ENCODE measurements at regions not wholly inside any gene's neighbourhood (a gene's known extent, or its start where the extent isn't known, plus 50 kb on each side); places are given as distances from the start of the nearest gene placed in this dataset.

GRCh38 chr1:63004868-63005267 lies 220.9 kb downstream of the ATG4C start:
- no peak for TF ChIP-seq CTCF (IDR thresholded peaks at IDR 0.05)
- Histone ChIP-seq H3K4me1 (no peaks in the 10 kb centered on the region), H3K4me3 (no peak overlapping the region), H3K9me3 (no peaks in the 10 kb centered on the region), H3K27me3 (peaks cover 0 to 23% of the 10 kb centered on the region in 2 donors), H3K36me3 (no peaks in the 10 kb centered on the region), H3K27ac (no peak overlapping the region)
- DNase-seq: no peak
- no peak for ATAC-seq
- intact Hi-C loops (cut with DNase I): no loop called here

- H3K4me1 ChIP-seq: no peaks in the 10 kb centered on the region
- no peak overlapping the region for H3K27ac ChIP-seq
- ATAC-seq (no peak), DNase-seq (no peak)
- no peak overlapping the region for H3K4me3 ChIP-seq
- no peak for TF ChIP-seq CTCF (IDR thresholded peaks at IDR 0.05)
- intact Hi-C loops (cut with DNase I): no loop called here
- no peaks in the 10 kb centered on the region for H3K9me3 ChIP-seq
- peaks cover 0 to 13% of the 10 kb centered on the region in 2 donors for H3K27me3 ChIP-seq
- H3K36me3 ChIP-seq: no peaks in the 10 kb centered on the region
Measured at GRCh38 chr1:63005812-63006211, 221.9 kb downstream of the ATG4C start.

- Histone ChIP-seq H3K36me3 (no peaks in the 10 kb centered on the region), H3K27ac (no peak overlapping the region), H3K9me3 (no peaks in the 10 kb centered on the region), H3K4me1 (no peaks in the 10 kb centered on the region), H3K27me3 (peaks cover 0 to 4% of the 10 kb centered on the region in 2 donors), H3K4me3 (no peak overlapping the region)
- ATAC-seq (no peak), DNase-seq (no peak)
- intact Hi-C loops (cut with DNase I): no loop called here
- no peak for TF ChIP-seq CTCF (IDR thresholded peaks at IDR 0.05)
Measured at GRCh38 chr1:63009421-63009820, 225.5 kb downstream of the ATG4C start.

- intact Hi-C loops (cut with DNase I): no loop called here
- Histone ChIP-seq H3K36me3 (no peaks in the 10 kb centered on the region), H3K4me3 (no peak overlapping the region), H3K9me3 (no peaks in the 10 kb centered on the region), H3K27ac (no peak overlapping the region), H3K4me1 (no peaks in the 10 kb centered on the region), H3K27me3 (peaks cover 0 to 4% of the 10 kb centered on the region in 2 donors)
- DNase-seq: no peak
- no peak for TF ChIP-seq CTCF (IDR thresholded peaks at IDR 0.05)
- ATAC-seq: no peak
Measured at GRCh38 chr1:63010913-63011660, 227.2 kb downstream of the ATG4C start.

- Histone ChIP-seq H3K36me3 (no peaks in the 10 kb centered on the region), H3K9me3 (no peaks in the 10 kb centered on the region), H3K4me1 (no peaks in the 10 kb centered on the region), H3K4me3 (no peak overlapping the region), H3K27me3 (no peaks in the 10 kb centered on the region), H3K27ac (no peak overlapping the region)
- intact Hi-C loops (cut with DNase I): no loop called here
- DNase-seq: no peak
- ATAC-seq: no peak
- no peak for TF ChIP-seq CTCF (IDR thresholded peaks at IDR 0.05)
Measured at GRCh38 chr1:63012339-63012738, 228.4 kb downstream of the ATG4C start.

Data from left lung (tissue), 4 donors.